GM21737 (cell line): ENCODE measurements at regions not wholly inside any gene's neighbourhood (a gene's known extent, or its start where the extent isn't known, plus 50 kb on each side); places are given as distances from the start of the nearest gene placed in this dataset.
"Not testable (repeated sequence)": the region's sequence is repeated elsewhere in the genome, so short reads cannot be mapped to it uniquely, and the experiment has no call there.

Source experiments
- ATAC-seq: cut with Tn5 transposase; IDR thresholded peaks from one replicate; pipeline ENCODE4 v1.9.1; 2021; ENCODE audit warnings: mild to moderate bottlenecking, moderate library complexity; ENCODE audit not compliant: unreplicated experiment

- ATAC-seq: not testable (repeated sequence)
These were observed 2730.6 kb downstream of the RPIA start for GRCh38 chr2:91422102-91422501.

- ATAC-seq: not testable (repeated sequence)
These were observed 2735.7 kb downstream of the RPIA start for GRCh38 chr2:91427148-91427547.

- not testable (repeated sequence) for ATAC-seq
These were observed 2750.4 kb downstream of the RPIA start for GRCh38 chr2:91441932-91442245.

GRCh38 chr2:91442246-91442905 lies 2750.9 kb downstream of the RPIA start:
- no peak for ATAC-seq

GRCh38 chr2:91442906-91443729 lies 2751.6 kb downstream of the RPIA start:
- not testable (repeated sequence) for ATAC-seq

GRCh38 chr2:91443730-91444115 lies 2752.2 kb downstream of the RPIA start:
- ATAC-seq: not testable (repeated sequence)

GRCh38 chr2:91445705-91446104 lies 2754.2 kb downstream of the RPIA start:
- ATAC-seq: not testable (repeated sequence)

GRCh38 chr2:91446489-91446888 lies 2755.0 kb downstream of the RPIA start:
- ATAC-seq: not testable (repeated sequence)

GRCh38 chr2:91446915-91447314 lies 2755.4 kb downstream of the RPIA start:
- ATAC-seq: not testable (repeated sequence)

- ATAC-seq: not testable (repeated sequence)
These were observed 2756.0 kb downstream of the RPIA start for GRCh38 chr2:91447508-91447907.

- not testable (repeated sequence) for ATAC-seq
These were observed 2770.8 kb downstream of the RPIA start for GRCh38 chr2:91462292-91462691.

GRCh38 chr2:91463007-91463406 lies 2771.5 kb downstream of the RPIA start:
- not testable (repeated sequence) for ATAC-seq

- ATAC-seq: not testable (repeated sequence)
These were observed 2775.4 kb downstream of the RPIA start for GRCh38 chr2:91466780-91467363.

GRCh38 chr2:91476244-91476935 lies 2784.9 kb downstream of the RPIA start:
- ATAC-seq: not testable (repeated sequence)

GRCh38 chr2:91476936-91477246 lies 2785.4 kb downstream of the RPIA start:
- ATAC-seq: not testable (repeated sequence)

- ATAC-seq: not testable (repeated sequence)
These were observed 2785.8 kb downstream of the RPIA start for GRCh38 chr2:91477291-91477690.

- no peak for ATAC-seq
These were observed 2786.5 kb downstream of the RPIA start for GRCh38 chr2:91477731-91478672.

GRCh38 chr2:91478851-91479718 lies 2787.6 kb downstream of the RPIA start:
- not testable (repeated sequence) for ATAC-seq

- ATAC-seq: not testable (repeated sequence)
These were observed 2793.8 kb downstream of the RPIA start for GRCh38 chr2:91485226-91485625.
